ENCODE measurements at regions not wholly inside any gene's neighbourhood (a gene's known extent, or its start where the extent isn't known, plus 50 kb on each side); places are given as distances from the start of the nearest gene placed in this dataset.
"Not testable (repeated sequence)": the region's sequence is repeated elsewhere in the genome, so short reads cannot be mapped to it uniquely, and the experiment has no call there.

GRCh38 chr3:72181251-72181650, 396.3 kb upstream of the PROK2 start:
- no peak for DNase-seq

DNA sequence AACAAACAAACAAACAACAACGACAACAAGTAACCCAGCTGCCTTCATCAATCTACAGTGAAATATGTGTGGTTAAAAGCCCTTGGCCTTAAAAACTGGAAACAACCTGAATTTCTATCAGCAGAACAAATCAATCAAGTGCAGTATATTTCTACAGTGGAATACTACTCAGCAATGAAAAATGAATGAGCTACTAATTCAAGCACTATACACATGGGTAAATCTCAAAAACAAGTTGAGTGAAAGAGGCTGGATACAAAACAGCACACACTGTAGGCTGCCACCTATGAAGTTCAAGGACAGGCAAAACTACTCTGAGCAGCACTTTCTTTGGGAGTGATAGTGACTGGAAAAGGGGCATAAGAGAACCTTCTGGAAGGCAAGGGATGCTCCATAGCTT, 395.5 kb upstream of the PROK2 start:
- DNase-seq: no peak

GRCh38 chr3:72179107-72179464, 394.1 kb upstream of the PROK2 start:
- no peak for DNase-seq

DNA sequence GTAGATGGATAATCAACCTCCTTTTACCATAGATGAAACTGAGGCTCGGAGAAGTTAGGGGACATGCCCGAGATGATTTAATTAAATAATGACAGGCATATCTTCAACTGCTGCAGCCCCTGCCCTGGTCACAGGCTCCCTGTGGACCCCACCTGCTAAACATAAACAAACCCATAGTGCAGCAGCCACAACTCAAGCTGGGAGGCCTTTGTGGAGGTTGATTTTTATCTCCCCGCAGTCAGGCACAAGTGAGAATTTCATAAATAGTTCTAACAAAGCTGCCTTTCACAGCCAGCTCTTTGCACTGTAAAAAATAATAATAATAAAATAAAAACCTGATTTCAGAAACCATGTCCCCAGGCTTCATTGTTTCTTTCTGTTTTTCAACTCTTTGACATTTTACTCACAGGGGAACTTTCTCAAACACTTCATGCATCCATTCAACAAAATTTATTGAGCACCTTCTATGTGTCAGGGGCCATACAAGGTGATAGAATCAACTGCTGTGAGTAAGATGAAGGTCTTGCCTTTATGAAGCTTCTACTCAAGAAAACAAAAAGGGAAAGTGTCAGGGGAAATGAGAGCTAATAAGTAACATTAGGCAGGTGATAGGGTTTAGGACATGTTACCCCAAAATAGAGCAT, 393.6 kb upstream of the PROK2 start:
- no peak for DNase-seq

GRCh38 chr3:72177075-72178050, 392.4 kb upstream of the PROK2 start:
- DNase-seq: no peak

DNA sequence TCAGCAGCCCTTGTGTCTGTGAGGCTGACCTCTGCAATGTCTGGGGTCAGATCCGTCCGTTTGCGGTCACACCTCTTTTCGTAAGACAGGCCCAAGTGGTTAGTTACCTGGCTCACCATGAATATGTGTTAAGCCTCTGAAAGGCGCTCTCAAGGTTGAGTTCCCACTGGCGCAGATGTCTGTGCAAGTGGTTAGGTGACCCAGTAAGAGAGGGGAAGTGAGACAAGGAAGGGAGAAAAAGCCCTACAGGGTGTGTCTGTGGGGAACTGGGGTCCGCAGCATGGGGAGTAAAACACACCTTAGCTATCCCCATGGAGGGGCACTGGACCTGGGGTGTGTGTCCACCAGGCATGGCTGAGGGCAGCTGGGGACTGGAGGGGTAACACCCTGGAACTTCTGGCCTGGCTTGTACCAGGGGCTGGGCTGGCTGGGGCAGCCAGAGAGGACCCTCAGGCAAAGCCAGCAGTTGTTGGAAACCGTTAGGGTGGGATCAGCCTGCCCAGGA, 391.6 kb upstream of the PROK2 start:
- DNase-seq: no peak

DNA sequence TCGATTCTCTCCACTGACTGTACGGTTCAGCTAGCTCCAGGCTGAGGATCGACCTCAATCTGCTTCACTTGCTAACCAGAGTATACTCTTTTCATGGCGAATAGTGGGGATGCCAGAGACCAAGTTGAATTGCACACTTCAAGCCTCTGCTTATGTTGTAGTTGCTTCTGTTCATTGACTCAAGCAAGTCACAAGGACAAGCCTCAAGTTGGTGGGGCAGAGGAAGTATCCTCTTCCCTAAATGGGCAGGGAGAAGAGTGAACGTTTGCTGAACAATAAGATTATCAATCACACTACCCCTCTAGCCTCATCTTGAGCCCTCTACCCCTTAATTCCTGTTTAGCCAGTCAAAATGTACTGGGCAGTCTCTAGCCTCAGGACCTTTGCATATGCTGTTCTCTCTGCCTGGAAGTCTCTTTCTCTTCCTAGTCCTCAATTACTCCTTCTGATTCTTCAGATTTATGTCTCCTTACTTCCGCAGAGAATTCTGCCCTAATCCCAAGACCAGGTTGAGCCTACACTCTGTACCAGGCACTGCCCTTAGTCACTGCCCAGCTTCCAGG, 390.4 kb upstream of the PROK2 start:
- DNase-seq: no peak

DNA sequence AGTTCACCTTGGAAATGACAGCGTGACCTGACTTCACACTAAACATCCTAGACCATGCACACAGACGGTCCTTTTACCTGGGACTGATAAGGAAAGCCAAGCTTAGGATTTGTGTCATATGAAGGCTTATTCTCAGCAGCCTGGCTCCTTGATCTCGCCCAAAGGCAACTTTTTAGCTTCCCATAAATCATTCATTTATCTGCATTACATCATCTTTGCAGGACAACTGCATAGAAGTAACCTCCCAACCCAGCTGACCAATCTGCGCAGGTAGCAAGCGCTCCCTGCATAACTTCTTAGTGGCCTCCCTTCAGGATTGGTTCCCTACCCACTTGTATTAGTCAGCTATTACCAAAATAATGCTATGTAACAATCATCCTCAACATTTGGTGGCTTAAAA, 389.9 kb upstream of the PROK2 start:
- DNase-seq: no peak

GRCh38 chr3:72174040-72174439, 389.1 kb upstream of the PROK2 start:
- no peak for DNase-seq

GRCh38 chr3:72171946-72172345, 387.0 kb upstream of the PROK2 start:
- no peak for DNase-seq

- DNase-seq: no peak
Measured at GRCh38 chr3:72171463-72171881, 386.5 kb upstream of the PROK2 start.

DNA sequence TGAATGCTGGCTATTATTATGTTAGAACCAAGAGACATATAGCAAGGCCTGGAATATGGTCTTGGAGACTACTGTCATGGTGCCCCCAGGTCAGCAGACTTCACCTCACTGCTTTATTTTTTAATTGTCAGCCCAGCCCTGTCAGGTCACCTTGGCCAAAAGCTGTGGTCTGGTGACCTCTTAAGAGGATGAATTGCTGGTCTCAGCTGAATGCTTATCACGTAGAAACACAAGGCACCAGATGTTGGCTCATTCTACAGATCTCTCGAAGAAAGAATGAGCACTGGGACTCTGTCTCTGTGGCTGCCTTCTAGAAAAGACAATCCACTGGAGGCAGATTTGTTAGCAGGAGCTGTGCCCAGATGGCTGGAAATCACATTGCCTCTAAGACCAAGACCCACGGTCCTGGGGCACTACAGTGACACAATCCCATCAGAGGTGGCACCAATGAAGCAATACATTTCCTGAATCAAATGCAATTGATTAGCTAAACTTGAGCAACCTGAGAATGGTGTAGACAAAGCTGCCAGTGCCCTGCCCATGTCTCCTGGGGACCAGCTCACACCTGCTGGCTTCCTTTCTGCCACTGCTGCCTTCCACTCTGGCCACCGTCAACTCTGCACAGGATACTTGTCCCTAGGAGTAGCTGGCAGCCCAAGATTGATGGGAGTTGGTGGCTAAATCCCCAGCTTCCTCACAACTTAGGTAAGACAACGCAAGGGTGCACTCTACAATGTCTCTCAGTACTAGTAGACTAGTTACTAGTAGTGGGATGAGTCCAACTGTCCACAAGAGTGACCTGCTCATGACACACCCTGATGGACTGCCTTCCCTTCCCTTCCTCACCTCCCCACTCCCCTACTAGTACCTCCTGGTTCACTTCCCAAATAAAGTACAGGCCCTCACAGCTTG, 384.9 kb upstream of the PROK2 start:
- no peak for DNase-seq

DNA sequence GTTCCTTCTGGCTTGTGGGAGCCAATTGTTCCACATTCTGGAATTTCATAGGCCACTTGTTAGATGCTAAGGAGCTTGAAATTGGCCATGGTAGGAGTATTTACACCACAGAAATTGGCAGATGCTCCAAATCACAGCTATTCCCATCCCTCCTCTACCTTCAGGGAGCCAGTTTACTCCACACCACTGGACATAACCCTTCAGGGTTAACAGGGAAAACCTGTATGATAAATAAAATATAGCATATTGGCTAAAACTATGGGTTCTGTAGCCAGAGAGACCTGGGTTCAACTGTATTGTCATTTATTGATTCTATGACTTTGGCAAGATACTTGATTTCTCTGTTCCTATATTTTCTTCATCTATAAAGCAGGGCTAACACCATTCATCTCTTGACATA, 384.2 kb upstream of the PROK2 start:
- DNase-seq: no peak

DNA sequence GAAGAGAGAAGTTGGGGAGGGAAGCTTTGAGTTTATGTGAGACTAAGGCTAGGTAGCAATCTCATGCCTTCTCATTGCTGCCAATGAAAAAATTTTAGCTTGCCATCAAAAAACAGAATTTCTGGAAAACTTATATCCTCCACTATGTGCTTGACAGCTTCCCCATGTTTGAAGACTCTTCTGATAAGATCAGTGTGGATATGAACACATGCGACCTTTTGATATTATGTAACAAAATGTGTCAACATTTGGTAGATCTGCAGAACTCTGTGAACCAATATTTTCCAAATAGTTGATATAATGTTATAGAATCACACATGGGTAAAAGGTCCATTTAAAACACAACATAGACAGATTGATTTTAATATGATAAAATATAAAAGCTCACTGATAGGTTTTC, 380.9 kb upstream of the PROK2 start:
- no peak for DNase-seq

DNA sequence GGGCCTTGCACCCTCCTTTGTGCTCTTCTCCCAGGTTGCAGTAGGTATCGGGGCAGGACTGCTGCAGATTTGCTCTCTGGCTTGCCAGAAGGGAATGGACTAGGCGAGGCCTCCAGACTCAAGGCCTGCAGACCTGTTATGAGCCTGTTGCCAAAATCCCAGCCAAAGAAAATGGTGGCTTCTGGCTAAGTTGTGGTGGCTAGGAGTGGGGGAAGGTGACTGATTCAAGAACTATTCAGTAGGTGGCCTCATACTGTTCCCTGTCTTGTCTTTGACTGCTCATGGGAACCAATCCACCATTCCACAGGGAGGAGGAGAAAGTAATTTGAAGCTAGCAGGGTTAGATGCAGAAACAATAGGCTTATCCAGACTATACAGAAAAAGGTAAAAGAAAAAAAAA, 380.4 kb upstream of the PROK2 start:
- DNase-seq: no peak

- DNase-seq: no peak
Measured at GRCh38 chr3:72164635-72164978, 379.7 kb upstream of the PROK2 start.

GRCh38 chr3:72163809-72164634, 379.1 kb upstream of the PROK2 start:
- DNase-seq: no peak

DNA sequence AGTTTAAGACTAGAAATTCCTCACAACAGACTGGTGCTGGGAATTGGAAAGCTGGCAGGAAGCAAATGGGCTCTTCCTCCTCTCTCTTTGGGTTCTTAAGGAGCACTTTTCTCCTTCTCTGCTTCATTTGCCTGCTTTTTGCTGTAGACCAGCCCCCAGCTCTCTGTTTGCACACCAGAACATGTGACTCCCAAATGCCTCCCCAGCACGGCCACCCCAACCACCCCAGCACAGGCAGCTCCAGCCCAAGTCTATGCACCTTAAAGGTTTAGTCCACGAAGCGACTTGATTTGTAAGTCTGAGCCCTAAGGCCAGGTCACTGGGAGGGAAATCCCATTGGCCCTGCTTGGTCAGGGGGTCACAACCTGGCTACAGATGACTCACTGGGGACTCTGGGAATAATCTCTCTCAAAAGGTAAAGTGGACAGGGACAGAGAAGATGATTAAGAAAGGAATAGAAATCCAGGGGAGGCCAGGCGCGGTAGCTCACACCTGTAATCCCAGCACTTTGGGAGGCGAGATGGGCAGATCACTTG, 377.8 kb upstream of the PROK2 start:
- DNase-seq: no peak

- DNase-seq: no peak
Measured at GRCh38 chr3:72161881-72162595, 377.1 kb upstream of the PROK2 start.

GRCh38 chr3:72161285-72161684, 376.3 kb upstream of the PROK2 start:
- not testable (repeated sequence) for DNase-seq

GRCh38 chr3:72160351-72160750, 375.4 kb upstream of the PROK2 start:
- no peak for DNase-seq
